ENCODE measurements at regions not wholly inside any gene's neighbourhood (a gene's known extent, or its start where the extent isn't known, plus 50 kb on each side); places are given as distances from the start of the nearest gene placed in this dataset.

GRCh38 chr20:62587757-62588402 lies 54.4 kb upstream of the SLCO4A1 start:
- no peaks in the 10 kb centered on the region for H3K9me3 ChIP-seq (replicated peaks; ENCODE audit: insufficient read depth, low read length)
- no peaks in the 10 kb centered on the region for H3F3A ChIP-seq (ENCODE audit: insufficient read depth, low read length)
- no peaks in the 10 kb centered on the region for H3K4me1 ChIP-seq (ENCODE audit: low read length)
- DNase-seq = no peak
- H3K9me2 ChIP-seq (replicated peaks; ENCODE audit: insufficient read depth, low read length) = no peaks in the 10 kb centered on the region
- H2AFZ ChIP-seq (ENCODE audit: low read length) = no peak overlapping the region
- no peak overlapping the region for H3K27ac ChIP-seq (ENCODE audit: low read length)
- no peak overlapping the region for H3K9ac ChIP-seq (ENCODE audit: low read length)
- no peaks in the 10 kb centered on the region for H3K79me2 ChIP-seq (ENCODE audit: low read length)
- H3K36me3 ChIP-seq (replicated peaks; ENCODE audit: insufficient read depth, low read length) = no peaks in the 10 kb centered on the region
- H4K20me1 ChIP-seq (ENCODE audit: insufficient read depth, low read length) = no peaks in the 10 kb centered on the region
- no peak overlapping the region for H3K4me3 ChIP-seq (ENCODE audit: low read length)
- peaks cover 90% of the 10 kb centered on the region for H3K27me3 ChIP-seq (replicated peaks; ENCODE audit: insufficient read depth, low read length)
- H3K4me2 ChIP-seq (ENCODE audit: low read depth, low read length) = no peak overlapping the region
- TF ChIP-seq EZH2phosphoT487 (IDR thresholded peaks at IDR 0.05; ENCODE audit: low read length) (no peak), EZH2 (optimal IDR thresholded peaks at IDR 0.05; ENCODE audit: low read depth, low read length) (no peak), CTCF (IDR thresholded peaks at IDR 0.05; ENCODE audit: low read length) (no peak)

- peaks cover 90% of the 10 kb centered on the region for H3K27me3 ChIP-seq (replicated peaks; ENCODE audit: insufficient read depth, low read length)
- no peak for TF ChIP-seq CTCF (IDR thresholded peaks at IDR 0.05; ENCODE audit: low read length)
- TF ChIP-seq EZH2phosphoT487 (IDR thresholded peaks at IDR 0.05; ENCODE audit: low read length) = no peak
- TF ChIP-seq EZH2 (optimal IDR thresholded peaks at IDR 0.05; ENCODE audit: low read depth, low read length) = no peak
- no peak overlapping the region for H3K4me3 ChIP-seq (ENCODE audit: low read length)
- no peaks in the 10 kb centered on the region for H4K20me1 ChIP-seq (ENCODE audit: insufficient read depth, low read length)
- no peaks in the 10 kb centered on the region for H3K36me3 ChIP-seq (replicated peaks; ENCODE audit: insufficient read depth, low read length)
- H3K9me2 ChIP-seq (replicated peaks; ENCODE audit: insufficient read depth, low read length) = no peaks in the 10 kb centered on the region
- H2AFZ ChIP-seq (ENCODE audit: low read length) = no peak overlapping the region
- no peaks in the 10 kb centered on the region for H3K9me3 ChIP-seq (replicated peaks; ENCODE audit: insufficient read depth, low read length)
- no peak overlapping the region for H3K27ac ChIP-seq (ENCODE audit: low read length)
- no peak overlapping the region for H3K9ac ChIP-seq (ENCODE audit: low read length)
- no peak for DNase-seq
- H3K4me2 ChIP-seq (ENCODE audit: low read depth, low read length) = no peak overlapping the region
- no peaks in the 10 kb centered on the region for H3K79me2 ChIP-seq (ENCODE audit: low read length)
- H3F3A ChIP-seq (ENCODE audit: insufficient read depth, low read length) = no peaks in the 10 kb centered on the region
- H3K4me1 ChIP-seq (ENCODE audit: low read length) = no peaks in the 10 kb centered on the region
Measured at GRCh38 chr20:62588458-62589149, 53.7 kb upstream of the SLCO4A1 start.

- no peak overlapping the region for H3K27ac ChIP-seq (ENCODE audit: low read length)
- H3K9me2 ChIP-seq (replicated peaks; ENCODE audit: insufficient read depth, low read length) = no peaks in the 10 kb centered on the region
- H2AFZ ChIP-seq (ENCODE audit: low read length) = no peak overlapping the region
- H3K79me2 ChIP-seq (ENCODE audit: low read length) = no peaks in the 10 kb centered on the region
- H3K27me3 ChIP-seq (replicated peaks; ENCODE audit: insufficient read depth, low read length) = peaks cover 90% of the 10 kb centered on the region
- no peak for DNase-seq
- no peaks in the 10 kb centered on the region for H4K20me1 ChIP-seq (ENCODE audit: insufficient read depth, low read length)
- H3K4me2 ChIP-seq (ENCODE audit: low read depth, low read length) = no peak overlapping the region
- TF ChIP-seq CTCF (IDR thresholded peaks at IDR 0.05; ENCODE audit: low read length) (no peak), EZH2phosphoT487 (IDR thresholded peaks at IDR 0.05; ENCODE audit: low read length) (no peak), EZH2 (optimal IDR thresholded peaks at IDR 0.05; ENCODE audit: low read depth, low read length) (no peak)
- no peaks in the 10 kb centered on the region for H3F3A ChIP-seq (ENCODE audit: insufficient read depth, low read length)
- no peak overlapping the region for H3K9ac ChIP-seq (ENCODE audit: low read length)
- H3K9me3 ChIP-seq (replicated peaks; ENCODE audit: insufficient read depth, low read length) = no peaks in the 10 kb centered on the region
- H3K4me1 ChIP-seq (ENCODE audit: low read length) = no peaks in the 10 kb centered on the region
- no peak overlapping the region for H3K4me3 ChIP-seq (ENCODE audit: low read length)
- no peaks in the 10 kb centered on the region for H3K36me3 ChIP-seq (replicated peaks; ENCODE audit: insufficient read depth, low read length)
Measured at GRCh38 chr20:62589150-62589498, 53.2 kb upstream of the SLCO4A1 start.
